ENCODE measurements at regions not wholly inside any gene's neighbourhood (a gene's known extent, or its start where the extent isn't known, plus 50 kb on each side); places are given as distances from the start of the nearest gene placed in this dataset.

DNA sequence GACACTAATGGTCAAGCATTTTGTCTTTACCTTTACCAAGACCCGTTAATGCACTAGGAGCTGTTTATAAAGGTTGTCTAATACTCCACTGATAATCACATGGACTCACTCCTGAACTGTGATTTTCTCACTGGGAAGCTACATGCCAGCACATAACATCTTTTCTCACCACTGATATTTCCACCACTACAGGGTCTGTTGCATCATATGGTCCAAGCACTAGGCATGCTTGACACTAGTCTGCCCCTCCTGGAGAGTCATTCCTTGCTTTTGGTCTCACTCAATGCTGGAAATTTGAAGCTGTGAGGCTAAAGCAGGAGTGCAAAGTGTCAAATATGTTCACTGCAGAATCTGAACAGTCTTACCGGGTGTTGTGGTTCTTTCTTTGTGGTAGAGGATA lies 1576.8 kb downstream of the CDH8 start:
- TF ChIP-seq CTCF (IDR thresholded peaks at IDR 0.05) (no peak), POLR2AphosphoS5 (IDR thresholded peaks at IDR 0.05) (no peak), POLR2A (IDR thresholded peaks at IDR 0.05; ENCODE audit: low read depth) (no peak), EP300 (IDR thresholded peaks at IDR 0.05) (no peak)
